ENCODE measurements at regions not wholly inside any gene's neighbourhood (a gene's known extent, or its start where the extent isn't known, plus 50 kb on each side); places are given as distances from the start of the nearest gene placed in this dataset.

DNA sequence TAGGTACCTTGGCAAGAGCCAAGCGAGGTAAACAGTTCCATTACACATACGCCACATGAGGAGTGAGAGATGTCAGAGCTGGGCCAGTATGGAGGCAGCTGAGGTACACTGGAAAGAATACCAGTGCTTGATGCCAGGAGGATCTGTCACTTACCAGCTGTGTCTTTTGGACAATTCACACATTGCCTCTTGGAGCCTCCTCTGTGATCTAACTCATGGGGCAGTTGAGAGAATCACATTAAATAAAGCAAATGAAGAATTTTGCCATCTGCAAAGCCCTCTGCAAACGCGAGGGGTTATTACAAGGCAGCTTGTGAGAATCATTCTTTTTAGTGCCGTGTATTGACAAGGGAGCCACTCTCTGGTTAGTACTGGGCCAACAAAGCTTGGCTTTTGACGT, 429.7 kb upstream of the KLF4 start:
- H3K4me2 ChIP-seq = no peak overlapping the region
- H3K27ac ChIP-seq = no peak overlapping the region
- no peaks in the 10 kb centered on the region for H3K4me1 ChIP-seq (ENCODE audit: low read depth, poor library complexity, severe bottlenecking)
- no peaks in the 10 kb centered on the region for H3K79me2 ChIP-seq (ENCODE audit: insufficient read depth, low read depth)
- no peak overlapping the region for H3K4me3 ChIP-seq (IDR thresholded peaks at IDR 0.05; ENCODE audit: insufficient read depth, low read depth, low read length)
- H3K9ac ChIP-seq = no peak overlapping the region
- H2AFZ ChIP-seq (ENCODE audit: low read depth) = no peak overlapping the region
- TF ChIP-seq, protein P1, sequence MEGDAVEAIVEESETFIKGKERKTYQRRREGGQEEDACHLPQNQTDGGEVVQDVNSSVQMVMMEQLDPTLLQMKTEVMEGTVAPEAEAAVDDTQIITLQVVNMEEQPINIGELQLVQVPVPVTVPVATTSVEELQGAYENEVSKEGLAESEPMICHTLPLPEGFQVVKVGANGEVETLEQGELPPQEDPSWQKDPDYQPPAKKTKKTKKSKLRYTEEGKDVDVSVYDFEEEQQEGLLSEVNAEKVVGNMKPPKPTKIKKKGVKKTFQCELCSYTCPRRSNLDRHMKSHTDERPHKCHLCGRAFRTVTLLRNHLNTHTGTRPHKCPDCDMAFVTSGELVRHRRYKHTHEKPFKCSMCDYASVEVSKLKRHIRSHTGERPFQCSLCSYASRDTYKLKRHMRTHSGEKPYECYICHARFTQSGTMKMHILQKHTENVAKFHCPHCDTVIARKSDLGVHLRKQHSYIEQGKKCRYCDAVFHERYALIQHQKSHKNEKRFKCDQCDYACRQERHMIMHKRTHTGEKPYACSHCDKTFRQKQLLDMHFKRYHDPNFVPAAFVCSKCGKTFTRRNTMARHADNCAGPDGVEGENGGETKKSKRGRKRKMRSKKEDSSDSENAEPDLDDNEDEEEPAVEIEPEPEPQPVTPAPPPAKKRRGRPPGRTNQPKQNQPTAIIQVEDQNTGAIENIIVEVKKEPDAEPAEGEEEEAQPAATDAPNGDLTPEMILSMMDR (conservative IDR thresholded peaks at IDR 0.05; ENCODE audit: low read depth, low read length) = no peak
- no peaks in the 10 kb centered on the region for H3K36me3 ChIP-seq (ENCODE audit: insufficient read depth)
- H4K20me1 ChIP-seq (ENCODE audit: insufficient read depth) = no peaks in the 10 kb centered on the region
- no peaks in the 10 kb centered on the region for H3K27me3 ChIP-seq (ENCODE audit: insufficient read depth, low read depth)

DNA sequence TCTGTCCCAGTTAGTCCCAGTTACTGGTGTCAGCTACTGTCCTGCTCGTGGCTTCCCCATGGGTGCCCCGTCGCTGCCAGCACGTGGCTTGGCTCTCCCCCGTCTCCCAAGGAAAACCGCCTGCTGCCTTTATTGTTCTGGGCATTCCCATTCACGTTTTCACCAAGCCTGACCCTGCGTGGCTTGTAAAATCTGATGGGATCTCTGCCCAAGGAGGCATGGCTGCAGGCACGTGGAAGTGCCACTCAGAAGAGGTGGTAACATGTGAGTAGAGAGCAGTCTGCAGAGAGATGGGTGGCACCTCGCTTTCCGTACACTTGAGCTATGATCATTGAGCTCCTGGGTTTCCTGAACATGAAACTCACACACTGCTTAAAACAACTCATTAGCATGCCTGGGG, 429.2 kb upstream of the KLF4 start:
- TF ChIP-seq, protein P1 (conservative IDR thresholded peaks at IDR 0.05; ENCODE audit: low read depth, low read length) = no peak
- H2AFZ ChIP-seq (ENCODE audit: low read depth) = no peak overlapping the region
- H3K79me2 ChIP-seq (ENCODE audit: insufficient read depth, low read depth) = no peaks in the 10 kb centered on the region
- no peaks in the 10 kb centered on the region for H3K27me3 ChIP-seq (ENCODE audit: insufficient read depth, low read depth)
- no peak overlapping the region for H3K4me2 ChIP-seq
- no peaks in the 10 kb centered on the region for H3K4me1 ChIP-seq (ENCODE audit: low read depth, poor library complexity, severe bottlenecking)
- no peaks in the 10 kb centered on the region for H4K20me1 ChIP-seq (ENCODE audit: insufficient read depth)
- no peak overlapping the region for H3K4me3 ChIP-seq (IDR thresholded peaks at IDR 0.05; ENCODE audit: insufficient read depth, low read depth, low read length)
- H3K36me3 ChIP-seq (ENCODE audit: insufficient read depth) = no peaks in the 10 kb centered on the region
- no peak overlapping the region for H3K27ac ChIP-seq
- H3K9ac ChIP-seq = no peak overlapping the region

GRCh38 chr9:107914151-107914550, 424.6 kb upstream of the KLF4 start:
- TF ChIP-seq, protein P1 (conservative IDR thresholded peaks at IDR 0.05; ENCODE audit: low read depth, low read length) = no peak
- Histone ChIP-seq H4K20me1 (ENCODE audit: insufficient read depth) (no peaks in the 10 kb centered on the region), H3K9ac (no peak overlapping the region), H3K4me1 (ENCODE audit: low read depth, poor library complexity, severe bottlenecking) (no peaks in the 10 kb centered on the region), H3K36me3 (ENCODE audit: insufficient read depth) (no peaks in the 10 kb centered on the region), H3K27me3 (ENCODE audit: insufficient read depth, low read depth) (no peaks in the 10 kb centered on the region), H3K79me2 (ENCODE audit: insufficient read depth, low read depth) (no peaks in the 10 kb centered on the region), H3K4me2 (no peak overlapping the region), H3K4me3 (IDR thresholded peaks at IDR 0.05; ENCODE audit: insufficient read depth, low read depth, low read length) (no peak overlapping the region), H2AFZ (ENCODE audit: low read depth) (no peak overlapping the region), H3K27ac (no peak overlapping the region)

- Histone ChIP-seq H2AFZ (ENCODE audit: low read depth) (no peak overlapping the region), H3K36me3 (ENCODE audit: insufficient read depth) (no peaks in the 10 kb centered on the region), H4K20me1 (ENCODE audit: insufficient read depth) (no peaks in the 10 kb centered on the region), H3K79me2 (ENCODE audit: insufficient read depth, low read depth) (no peaks in the 10 kb centered on the region), H3K27ac (no peak overlapping the region), H3K4me3 (IDR thresholded peaks at IDR 0.05; ENCODE audit: insufficient read depth, low read depth, low read length) (no peak overlapping the region), H3K4me2 (no peak overlapping the region), H3K4me1 (ENCODE audit: low read depth, poor library complexity, severe bottlenecking) (no peaks in the 10 kb centered on the region), H3K9ac (no peak overlapping the region), H3K27me3 (ENCODE audit: insufficient read depth, low read depth) (no peaks in the 10 kb centered on the region)
- TF ChIP-seq, protein P1 (conservative IDR thresholded peaks at IDR 0.05; ENCODE audit: low read depth, low read length) = no peak
These were observed 418.1 kb upstream of the KLF4 start for GRCh38 chr9:107907715-107908114.

Data from KMS-11 (cell line).